SK-N-SH (cell line): ENCODE measurements at regions not wholly inside any gene's neighbourhood (a gene's known extent, or its start where the extent isn't known, plus 50 kb on each side); places are given as distances from the start of the nearest gene placed in this dataset.

Experiments used
- CTCF ChIA-PET: fragments of 300-600, 350-600 bp; formaldehyde crosslinking; extraction: SDS; loops from one replicate; lab custom pipeline; 2021; lab: Yijun Ruan, JAX
- POLR2A ChIA-PET: fragments of 350-600 bp; sonication (Branson Sonifier 250); formaldehyde crosslinking; extraction: SDS; loops from one replicate; lab custom pipeline; 2020; ENCODE audit warnings: antibody characterized with exemption, inconsistent platforms; lab: Yijun Ruan, JAX
- DNase-seq: peaks from one replicate; pipeline ENCODE4 v3.0.0; 2012
- H2AFZ ChIP-seq: fragments of 200-600 bp; sonication (generic); 2 replicates; pipeline ENCODE4 v1.8.1; 2016; ENCODE audit warnings: antibody characterized with exemption, mild to moderate bottlenecking, low read depth
- H3F3A ChIP-seq: fragments of 200-600 bp; sonication (generic); replicated peaks from 2 replicates; pipeline ENCODE3; 2016; ENCODE audit warnings: antibody characterized with exemption, mild to moderate bottlenecking; ENCODE audit not compliant: insufficient read depth
- H3K27ac ChIP-seq, 2 experiments: fragments of 200-500 bp in 1 of 2; fragments of 200-600 bp in 1 of 2; sonication (Bioruptor generic) in 1 of 2; sonication (generic), shearing (Covaris generic) in 1 of 2; 2 replicates each; pipeline versions ENCODE4 v1.5.1 to v1.6.1; 2014 to 2016; ENCODE audit warnings: low read depth in 2 of 2, inconsistent platforms in 1 of 2, low read length in 1 of 2, mild to moderate bottlenecking in 1 of 2, mixed read lengths in 1 of 2
- H3K27me3 ChIP-seq: fragments of 200-600 bp; sonication (generic), shearing (Covaris generic); 2 replicates; pipeline ENCODE4 v1.6.1; 2016; ENCODE audit warnings: mixed run types; ENCODE audit not compliant: insufficient read depth
- H3K36me3 ChIP-seq, 2 experiments: fragments of 200-500 bp in 1 of 2; fragments of 200-600 bp in 1 of 2; sonication (Bioruptor generic) in 1 of 2; sonication (generic) in 1 of 2; replicated peaks in 1 of 2; 2 replicates each; pipeline versions ENCODE3 to v1.5.1; 2014 to 2016; ENCODE audit warnings: low read length in 1 of 2, mild to moderate bottlenecking in 1 of 2; ENCODE audit not compliant: insufficient read depth in 2 of 2, control insufficient read depth in 1 of 2
- H3K4me1 ChIP-seq, 2 experiments: fragments of 200-500 bp in 1 of 2; fragments of 200-600 bp in 1 of 2; sonication (Bioruptor generic) in 1 of 2; sonication (generic), shearing (Covaris generic) in 1 of 2; 2 replicates each; pipeline versions ENCODE4 v1.5.1 to v1.6.1; 2014 to 2016; ENCODE audit warnings: low read depth in 1 of 2, low read length in 1 of 2, mixed run types in 1 of 2; ENCODE audit not compliant: insufficient read depth in 2 of 2, control insufficient read depth in 1 of 2
- H3K4me2 ChIP-seq: fragments of 200-600 bp; sonication (generic), shearing (Covaris generic); 2 replicates; pipeline ENCODE4 v1.6.1; 2017; ENCODE audit warnings: mixed run types
- H3K4me3 ChIP-seq, 2 experiments: fragments of 200-500 bp in 1 of 2; fragments of 200-600 bp in 1 of 2; sonication (Bioruptor generic) in 1 of 2; sonication (generic), shearing (Covaris generic) in 1 of 2; 2 replicates each; pipeline versions ENCODE4 v1.5.1 to v1.8.1; 2014 to 2016; ENCODE audit warnings: low read depth in 2 of 2, inconsistent platforms in 1 of 2, low read length in 1 of 2, mild to moderate bottlenecking in 1 of 2, mixed read lengths in 1 of 2, moderate library complexity in 1 of 2
- H3K79me2 ChIP-seq: fragments of 200-600 bp; sonication (generic); 2 replicates; pipeline ENCODE4 v1.8.1; 2017; ENCODE audit warnings: mild to moderate bottlenecking; ENCODE audit not compliant: insufficient read depth
- H3K9ac ChIP-seq: fragments of 200-600 bp; sonication (generic); 2 replicates; pipeline ENCODE4 v1.6.1; 2017; ENCODE audit warnings: mixed run types
- H3K9me2 ChIP-seq: fragments of 200-600 bp; sonication (generic); 2 replicates; pipeline ENCODE4 v1.6.1; 2017; ENCODE audit warnings: mixed run types
- H3K9me3 ChIP-seq: fragments of 200-600 bp; sonication (generic); 2 replicates; pipeline ENCODE4 v1.6.1; 2017; ENCODE audit warnings: mixed run types, mild to moderate bottlenecking, moderate library complexity
- H4K20me1 ChIP-seq: fragments of 200-600 bp; sonication (generic); 2 replicates; pipeline ENCODE4 v1.6.1; 2017; ENCODE audit warnings: mild to moderate bottlenecking, mixed run types; ENCODE audit not compliant: insufficient read depth
- CTCF ChIP-seq: fragments of 200-600 bp; sonication (generic); IDR thresholded peaks from 2 replicates; pipeline ENCODE4 v1.6.1; 2017; ENCODE audit warnings: antibody characterized with exemption, mild to moderate bottlenecking, moderate library complexity
- ELF1 ChIP-seq: IDR thresholded peaks from 2 replicates; pipeline ENCODE4 v1.4.0; 2012
- EZH2phosphoT487 ChIP-seq: fragments of 200-600 bp; sonication (generic); IDR thresholded peaks from 2 replicates; pipeline ENCODE4 v1.6.1; 2017; ENCODE audit warnings: low read depth, mixed run types, mild to moderate bottlenecking, antibody characterized with exemption, moderate library complexity, borderline replicate concordance
- JUND ChIP-seq: IDR thresholded peaks from 2 replicates; pipeline ENCODE4 v1.4.0; 2012
- PBX3 ChIP-seq: IDR thresholded peaks from 2 replicates; pipeline ENCODE4; 2012
- RAD21 ChIP-seq: IDR thresholded peaks from 2 replicates; pipeline ENCODE4 v1.6.1; 2012; ENCODE audit warnings: mild to moderate bottlenecking, low read length
- SIN3A ChIP-seq: IDR thresholded peaks from 2 replicates; pipeline ENCODE4 v1.6.1; 2012; ENCODE audit warnings: low read depth, mild to moderate bottlenecking, low read length, moderate library complexity, borderline replicate concordance
- SMC3 ChIP-seq: IDR thresholded peaks from 2 replicates; pipeline ENCODE4 v1.6.1; 2012; ENCODE audit warnings: low read depth, low read length, improper control_type of control experiment
- TCF12 ChIP-seq: IDR thresholded peaks from 2 replicates; pipeline ENCODE4 v1.4.0; 2012
- WGBS: methylation state at CpG from one replicate; pipeline ENCODE4 v1.1.6; 2017; ENCODE audit warnings: low lambda C conversion rate; 5-methylcytosine and 5-hydroxymethylcytosine counted together

GRCh38 chr2:83196225-83196624, 1262.9 kb downstream of the SUCLG1 start:
- Histone ChIP-seq H3K4me1 (no peaks in the 10 kb centered on the region), H3K27ac (no peak overlapping the region), H3K4me3 (no peak overlapping the region), H3K9ac (no peak overlapping the region), H3K36me3 (no peaks in the 10 kb centered on the region), H3K27me3 (no peaks in the 10 kb centered on the region), H4K20me1 (no peaks in the 10 kb centered on the region), H3F3A (no peaks in the 10 kb centered on the region), H3K79me2 (no peaks in the 10 kb centered on the region), H3K9me2 (no peaks in the 10 kb centered on the region), H2AFZ (no peak overlapping the region), H3K4me2 (no peak overlapping the region)
- POLR2A ChIA-PET, result no interaction called here
- CTCF ChIA-PET, result interaction anchor here (0.9 to 2.3 kb wide), 6 partner anchors 9 to 850 kb away, joined by 3 to 14 read pairs (median 4); no protein-coding TSS in a partner anchor
- 2% methylated on average over 1 of the region's 1 CpG for WGBS
- peak; percentile 2 for DNase-seq
- peak; percentile 38 for TF ChIP-seq SMC3
- no peak for TF ChIP-seq TCF12
- peak; percentile 68 for TF ChIP-seq CTCF
- TF ChIP-seq JUND, result no peak
- TF ChIP-seq SIN3A, result no peak
- peak; percentile 67 for TF ChIP-seq RAD21
- TF ChIP-seq, all 33 proteins: peak for 3
- no peaks in the 10 kb centered on the region for H3K9me3 ChIP-seq

- H3K9ac ChIP-seq, result no peak overlapping the region
- no peak for DNase-seq
- no peaks in the 10 kb centered on the region for H3K4me1 ChIP-seq
- H3K79me2 ChIP-seq, result no peaks in the 10 kb centered on the region
- POLR2A ChIA-PET, result no interaction called here
- no peak overlapping the region for H3K4me2 ChIP-seq
- H3K9me2 ChIP-seq, result no peaks in the 10 kb centered on the region
- no peaks in the 10 kb centered on the region for H3K36me3 ChIP-seq
- no peak overlapping the region for H2AFZ ChIP-seq
- WGBS, result 23% methylated on average over 2 of the region's 2 CpGs
- H3K27ac ChIP-seq, result no peak overlapping the region
- CTCF ChIA-PET, result no interaction called here
- TF ChIP-seq EZH2phosphoT487, result no peak
- no peak for TF ChIP-seq ELF1
- TF ChIP-seq SMC3, result no peak
- no peak for TF ChIP-seq PBX3
- H3F3A ChIP-seq, result no peaks in the 10 kb centered on the region
- H3K9me3 ChIP-seq, result no peaks in the 10 kb centered on the region
- H3K4me3 ChIP-seq, result no peak overlapping the region
- H4K20me1 ChIP-seq, result no peaks in the 10 kb centered on the region
- H3K27me3 ChIP-seq, result no peaks in the 10 kb centered on the region
These were observed 1267.8 kb downstream of the SUCLG1 start for GRCh38 chr2:83191316-83191715.
